ENCODE measurements at regions not wholly inside any gene's neighbourhood (a gene's known extent, or its start where the extent isn't known, plus 50 kb on each side); places are given as distances from the start of the nearest gene placed in this dataset.

DNA sequence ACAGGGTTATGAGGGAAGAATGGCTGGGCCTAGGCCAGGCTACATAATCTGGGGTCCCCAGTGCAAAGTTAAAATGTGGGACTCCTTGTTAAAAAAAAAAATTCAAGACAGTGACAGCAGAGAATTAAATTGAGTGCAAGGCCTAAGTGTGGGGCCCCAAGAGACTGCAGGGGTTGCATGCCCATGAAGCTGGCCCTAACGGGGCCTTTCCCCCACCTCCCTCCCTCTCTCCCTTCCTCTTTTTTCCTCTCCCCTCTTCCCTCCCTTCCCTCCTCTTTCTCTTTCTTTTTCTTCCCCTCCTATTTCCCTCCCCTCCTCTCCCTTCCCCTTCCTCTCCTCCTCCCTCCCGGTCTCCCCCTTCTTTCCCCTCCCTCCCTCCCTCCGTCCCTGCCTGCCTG, 266.7 kb downstream of the LMO4 start:
- TF ChIP-seq, protein P1, sequence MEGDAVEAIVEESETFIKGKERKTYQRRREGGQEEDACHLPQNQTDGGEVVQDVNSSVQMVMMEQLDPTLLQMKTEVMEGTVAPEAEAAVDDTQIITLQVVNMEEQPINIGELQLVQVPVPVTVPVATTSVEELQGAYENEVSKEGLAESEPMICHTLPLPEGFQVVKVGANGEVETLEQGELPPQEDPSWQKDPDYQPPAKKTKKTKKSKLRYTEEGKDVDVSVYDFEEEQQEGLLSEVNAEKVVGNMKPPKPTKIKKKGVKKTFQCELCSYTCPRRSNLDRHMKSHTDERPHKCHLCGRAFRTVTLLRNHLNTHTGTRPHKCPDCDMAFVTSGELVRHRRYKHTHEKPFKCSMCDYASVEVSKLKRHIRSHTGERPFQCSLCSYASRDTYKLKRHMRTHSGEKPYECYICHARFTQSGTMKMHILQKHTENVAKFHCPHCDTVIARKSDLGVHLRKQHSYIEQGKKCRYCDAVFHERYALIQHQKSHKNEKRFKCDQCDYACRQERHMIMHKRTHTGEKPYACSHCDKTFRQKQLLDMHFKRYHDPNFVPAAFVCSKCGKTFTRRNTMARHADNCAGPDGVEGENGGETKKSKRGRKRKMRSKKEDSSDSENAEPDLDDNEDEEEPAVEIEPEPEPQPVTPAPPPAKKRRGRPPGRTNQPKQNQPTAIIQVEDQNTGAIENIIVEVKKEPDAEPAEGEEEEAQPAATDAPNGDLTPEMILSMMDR (IDR thresholded peaks at IDR 0.05), result no peak
- no peak for TF ChIP-seq POLR2A (IDR thresholded peaks at IDR 0.05)
- TF ChIP-seq POLR2AphosphoS5 (IDR thresholded peaks at IDR 0.05), result no peak
